Lower leg skin (tissue), 3 donors: ENCODE measurements at regions not wholly inside any gene's neighbourhood (a gene's known extent, or its start where the extent isn't known, plus 50 kb on each side); places are given as distances from the start of the nearest gene placed in this dataset.

ENCODE experiments used
- POLR2A ChIP-seq, 2 donors: fragments of 450-650 bp; IDR thresholded peaks; one replicate each; pipeline ENCODE4 v1.6.1; 2016 to 2017; ENCODE audit warnings: antibody characterized with exemption in 2 of 2, mild to moderate bottlenecking in 1 of 2, moderate library complexity in 1 of 2
- TF ChIP-seq, protein P1 (sequence below), 3 donors: fragments of 450-650 bp; IDR thresholded peaks; one replicate each; pipeline ENCODE4 v1.5.1; 2016; ENCODE audit warnings: antibody characterized with exemption in 3 of 3, mild to moderate bottlenecking in 3 of 3, moderate library complexity in 2 of 3

DNA sequence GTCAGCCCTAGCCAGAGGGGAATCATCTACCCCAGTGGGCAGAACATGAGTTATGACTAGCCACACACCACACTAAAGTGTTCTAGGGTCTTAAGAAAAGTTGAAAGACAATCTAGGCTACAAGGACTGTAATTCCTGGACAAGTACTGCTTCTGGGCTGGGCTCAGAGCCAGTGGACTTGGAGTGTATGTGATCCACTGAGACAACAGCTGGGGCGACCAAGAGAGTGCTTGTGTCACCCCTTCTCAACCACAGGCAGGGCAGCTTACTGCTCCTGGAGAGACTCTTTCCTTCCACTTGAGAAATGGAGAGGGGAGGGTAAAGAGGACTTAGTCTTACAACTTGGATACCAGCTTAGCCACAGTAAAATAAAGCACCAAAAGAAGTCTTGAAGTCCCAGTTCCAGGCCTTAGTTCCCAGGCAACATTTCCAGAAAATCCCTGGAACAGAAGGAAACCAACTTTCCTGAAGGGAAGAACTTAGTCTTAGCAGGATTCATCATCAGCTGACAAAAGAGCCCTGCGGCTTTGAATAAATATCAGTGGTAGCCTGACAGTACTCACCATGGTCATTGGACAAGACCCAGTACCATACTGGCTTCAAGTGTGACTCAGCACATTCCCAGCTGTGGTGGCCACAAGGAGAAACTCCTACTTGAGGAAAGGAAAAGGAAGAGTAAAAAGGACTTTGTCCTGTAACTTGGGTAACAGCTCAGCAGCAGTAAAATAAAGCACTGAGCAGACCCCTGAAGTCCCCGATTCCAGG, 355.1 kb upstream of the ADGRB3 start:
- TF ChIP-seq, protein P1, sequence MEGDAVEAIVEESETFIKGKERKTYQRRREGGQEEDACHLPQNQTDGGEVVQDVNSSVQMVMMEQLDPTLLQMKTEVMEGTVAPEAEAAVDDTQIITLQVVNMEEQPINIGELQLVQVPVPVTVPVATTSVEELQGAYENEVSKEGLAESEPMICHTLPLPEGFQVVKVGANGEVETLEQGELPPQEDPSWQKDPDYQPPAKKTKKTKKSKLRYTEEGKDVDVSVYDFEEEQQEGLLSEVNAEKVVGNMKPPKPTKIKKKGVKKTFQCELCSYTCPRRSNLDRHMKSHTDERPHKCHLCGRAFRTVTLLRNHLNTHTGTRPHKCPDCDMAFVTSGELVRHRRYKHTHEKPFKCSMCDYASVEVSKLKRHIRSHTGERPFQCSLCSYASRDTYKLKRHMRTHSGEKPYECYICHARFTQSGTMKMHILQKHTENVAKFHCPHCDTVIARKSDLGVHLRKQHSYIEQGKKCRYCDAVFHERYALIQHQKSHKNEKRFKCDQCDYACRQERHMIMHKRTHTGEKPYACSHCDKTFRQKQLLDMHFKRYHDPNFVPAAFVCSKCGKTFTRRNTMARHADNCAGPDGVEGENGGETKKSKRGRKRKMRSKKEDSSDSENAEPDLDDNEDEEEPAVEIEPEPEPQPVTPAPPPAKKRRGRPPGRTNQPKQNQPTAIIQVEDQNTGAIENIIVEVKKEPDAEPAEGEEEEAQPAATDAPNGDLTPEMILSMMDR (IDR thresholded peaks at IDR 0.05): no peak
- TF ChIP-seq POLR2A (IDR thresholded peaks at IDR 0.05): no peak
